ENCODE measurements at regions not wholly inside any gene's neighbourhood (a gene's known extent, or its start where the extent isn't known, plus 50 kb on each side); places are given as distances from the start of the nearest gene placed in this dataset.

GRCh38 chr6:154596701-154597100 lies 86.2 kb upstream of the CNKSR3 start:
- no peaks in the 10 kb centered on the region for H3K27me3 ChIP-seq
- DNase-seq (ENCODE audit: low spot score in 2 of 2), result no peak
- no peaks in the 10 kb centered on the region for H3K4me1 ChIP-seq
- TF ChIP-seq POLR2AphosphoS5 (IDR thresholded peaks at IDR 0.05) (no peak), CTCF (IDR thresholded peaks at IDR 0.05) (no peak), POLR2A (IDR thresholded peaks at IDR 0.05) (no peak)
- no peaks in the 10 kb centered on the region for H3K9me3 ChIP-seq
- no peak overlapping the region for H3K4me3 ChIP-seq
- no peaks in the 10 kb centered on the region for H3K36me3 ChIP-seq
- no peak overlapping the region for H3K27ac ChIP-seq
- intact Hi-C loops (cut with DNase I; ENCODE audit: low total_unique reads), result no loop called here

GRCh38 chr6:154598399-154598798 lies 87.9 kb upstream of the CNKSR3 start:
- Histone ChIP-seq H3K4me1 (no peaks in the 10 kb centered on the region), H3K27ac (no peak overlapping the region), H3K4me3 (no peak overlapping the region), H3K27me3 (no peaks in the 10 kb centered on the region), H3K36me3 (no peaks in the 10 kb centered on the region), H3K9me3 (no peaks in the 10 kb centered on the region)
- DNase-seq (ENCODE audit: low spot score in 2 of 2), result no peak
- intact Hi-C loops (cut with DNase I; ENCODE audit: low total_unique reads), result no loop called here
- TF ChIP-seq POLR2AphosphoS5 (IDR thresholded peaks at IDR 0.05) (no peak), CTCF (IDR thresholded peaks at IDR 0.05) (no peak), POLR2A (IDR thresholded peaks at IDR 0.05) (no peak)

- intact Hi-C loops (cut with DNase I; ENCODE audit: low total_unique reads), result no loop called here
- no peaks in the 10 kb centered on the region for H3K9me3 ChIP-seq
- DNase-seq (ENCODE audit: low spot score in 2 of 2), result no peak
- no peaks in the 10 kb centered on the region for H3K36me3 ChIP-seq
- H3K27me3 ChIP-seq, result no peaks in the 10 kb centered on the region
- H3K4me3 ChIP-seq, result no peak overlapping the region
- no peak overlapping the region for H3K27ac ChIP-seq
- no peaks in the 10 kb centered on the region for H3K4me1 ChIP-seq
- TF ChIP-seq POLR2AphosphoS5 (IDR thresholded peaks at IDR 0.05) (no peak), POLR2A (IDR thresholded peaks at IDR 0.05) (no peak), CTCF (IDR thresholded peaks at IDR 0.05) (no peak)
Measured at GRCh38 chr6:154602296-154602695, 91.8 kb upstream of the CNKSR3 start.

GRCh38 chr6:154602708-154603107 lies 92.2 kb upstream of the CNKSR3 start:
- Histone ChIP-seq H3K27ac (no peak overlapping the region), H3K36me3 (no peaks in the 10 kb centered on the region), H3K4me3 (no peak overlapping the region), H3K27me3 (no peaks in the 10 kb centered on the region), H3K9me3 (no peaks in the 10 kb centered on the region), H3K4me1 (no peaks in the 10 kb centered on the region)
- TF ChIP-seq CTCF (IDR thresholded peaks at IDR 0.05) (no peak), POLR2A (IDR thresholded peaks at IDR 0.05) (no peak), POLR2AphosphoS5 (IDR thresholded peaks at IDR 0.05) (no peak)
- intact Hi-C loops (cut with DNase I; ENCODE audit: low total_unique reads), result no loop called here
- no peak for DNase-seq (ENCODE audit: low spot score in 2 of 2)

GRCh38 chr6:154604119-154604518 lies 93.6 kb upstream of the CNKSR3 start:
- no peak for DNase-seq (ENCODE audit: low spot score in 2 of 2)
- TF ChIP-seq POLR2AphosphoS5 (IDR thresholded peaks at IDR 0.05) (no peak), CTCF (IDR thresholded peaks at IDR 0.05) (no peak), POLR2A (IDR thresholded peaks at IDR 0.05) (no peak)
- Histone ChIP-seq H3K27ac (no peak overlapping the region), H3K27me3 (no peaks in the 10 kb centered on the region), H3K4me1 (no peaks in the 10 kb centered on the region), H3K36me3 (no peaks in the 10 kb centered on the region), H3K9me3 (no peaks in the 10 kb centered on the region), H3K4me3 (no peak overlapping the region)
- intact Hi-C loops (cut with DNase I; ENCODE audit: low total_unique reads), result no loop called here

All from breast epithelium (tissue), 4 donors.